GM19025 (cell line): ENCODE measurements at regions not wholly inside any gene's neighbourhood (a gene's known extent, or its start where the extent isn't known, plus 50 kb on each side); places are given as distances from the start of the nearest gene placed in this dataset.

ENCODE experiments used
- ATAC-seq: cut with Tn5 transposase; IDR thresholded peaks from one replicate; pipeline ENCODE4 v1.9.1; 2021; ENCODE audit warnings: mild to moderate bottlenecking, low read depth, moderate library complexity; ENCODE audit not compliant: unreplicated experiment

DNA sequence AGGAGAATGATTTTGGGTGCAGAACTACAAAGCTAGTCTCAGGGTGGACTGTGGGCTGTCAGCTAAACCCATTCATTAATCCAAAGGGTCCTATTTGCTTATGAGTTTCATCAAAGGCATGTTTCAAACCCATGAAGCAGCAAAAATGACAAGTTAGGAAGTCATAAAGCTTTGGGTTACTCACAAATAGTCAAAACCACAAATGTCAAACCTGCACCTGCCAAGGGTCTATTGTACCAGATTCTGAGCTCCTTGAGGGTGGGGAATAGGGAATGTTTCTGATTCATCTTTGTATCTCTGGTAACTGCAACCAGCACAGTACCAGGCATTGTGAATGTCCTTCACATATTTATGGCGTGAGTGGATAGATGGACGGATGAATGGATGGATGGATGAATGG lies 317.7 kb downstream of the MAF start:
- ATAC-seq = no peak

DNA sequence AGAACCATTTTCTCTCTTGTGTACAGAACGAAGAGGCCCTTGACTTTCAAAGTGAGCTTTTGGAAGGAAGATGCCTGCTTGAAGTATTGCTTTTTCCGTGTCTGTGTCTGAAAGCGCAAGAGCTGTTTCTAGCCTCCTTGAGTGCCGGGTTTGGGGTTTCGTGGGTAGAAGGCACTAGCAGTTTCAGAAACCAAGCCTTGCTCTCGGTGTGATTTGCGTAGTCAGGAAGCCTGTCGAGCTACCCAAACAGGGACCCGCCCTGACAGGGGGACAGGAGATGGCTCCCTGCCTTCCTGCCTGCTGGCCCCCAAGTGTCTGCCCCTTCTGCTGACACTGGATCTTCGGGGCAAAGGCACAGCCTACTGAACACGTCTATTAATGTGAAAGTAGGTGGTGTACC lies 322.0 kb downstream of the MAF start:
- ATAC-seq = no peak

DNA sequence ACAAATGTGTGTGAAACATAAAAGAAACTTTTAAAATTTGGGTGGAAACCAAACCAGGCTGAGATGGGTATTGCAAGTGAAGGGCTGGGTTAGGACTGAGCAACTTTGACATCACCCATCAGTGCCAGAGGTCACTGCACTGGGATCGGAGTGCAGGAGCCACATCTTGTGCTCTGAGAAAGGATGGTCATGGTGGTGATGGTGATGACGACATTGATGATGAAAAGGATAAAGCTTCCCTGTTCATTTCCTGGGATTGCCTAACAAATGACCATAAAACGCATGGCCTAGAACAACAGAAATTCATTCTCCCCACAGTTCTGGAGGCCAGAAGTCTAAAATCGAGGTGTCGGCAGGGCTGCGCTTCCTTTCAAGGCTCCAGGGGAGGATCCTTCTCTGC lies 324.0 kb downstream of the MAF start:
- ATAC-seq = no peak

DNA sequence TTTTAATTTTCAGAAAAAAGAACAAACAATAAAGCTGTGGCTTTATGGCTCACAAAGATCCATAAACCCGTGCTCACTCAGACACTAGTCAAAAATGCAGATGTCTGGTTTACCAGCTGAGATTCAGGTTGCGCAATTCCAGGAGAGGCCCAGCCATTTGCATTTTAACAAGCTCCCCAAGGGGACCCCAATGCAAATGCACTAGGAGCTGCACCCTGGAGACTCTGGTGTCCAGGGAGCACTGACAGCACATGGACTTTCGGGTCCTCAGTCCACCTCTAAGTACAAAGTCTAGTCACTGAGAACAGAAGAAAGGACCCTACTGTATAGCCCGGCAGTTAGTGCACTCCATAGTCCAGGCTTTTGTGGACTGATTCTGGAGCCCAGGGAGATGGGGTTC lies 326.3 kb downstream of the MAF start:
- ATAC-seq = no peak

DNA sequence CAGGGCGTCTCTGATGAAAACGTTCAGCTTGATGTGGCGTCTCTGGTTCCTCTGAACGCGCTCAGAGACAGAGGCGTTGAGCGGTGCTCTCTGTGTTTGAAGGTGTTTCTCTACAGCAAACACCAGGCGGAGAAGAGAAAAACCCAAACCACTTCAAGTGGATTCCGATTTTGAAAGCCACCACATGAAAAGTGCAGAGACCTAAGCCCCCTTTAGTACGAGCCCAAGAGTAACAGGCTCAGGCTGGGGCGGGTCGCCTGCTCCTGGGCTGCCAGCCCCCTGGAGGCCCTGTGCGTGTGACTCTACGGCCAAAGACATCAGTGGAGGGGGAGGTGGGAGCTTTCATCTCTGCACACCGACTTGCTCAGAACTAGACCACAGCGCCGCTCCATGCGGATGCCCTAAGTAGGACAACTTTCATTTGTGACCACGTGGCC lies 328.4 kb downstream of the MAF start:
- ATAC-seq = no peak

DNA sequence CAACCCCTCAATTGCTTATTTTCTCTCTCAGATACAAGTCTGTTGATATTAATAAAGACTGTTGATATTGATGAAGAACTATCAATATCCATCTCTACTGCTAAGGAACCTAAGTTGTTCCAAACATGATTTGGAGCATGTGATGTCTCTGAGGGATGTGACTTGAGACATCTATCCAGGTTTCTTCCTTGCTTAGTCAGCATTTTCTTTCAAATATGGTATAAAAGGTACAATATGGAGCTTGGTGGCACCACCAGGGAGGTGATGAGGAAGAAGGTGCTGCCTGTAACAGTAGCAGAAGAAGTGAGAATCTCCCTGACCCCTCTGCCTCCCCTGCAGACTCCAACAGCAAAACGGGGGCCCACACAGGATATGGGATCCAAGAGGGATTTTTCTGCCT lies 329.0 kb downstream of the MAF start:
- ATAC-seq = no peak

DNA sequence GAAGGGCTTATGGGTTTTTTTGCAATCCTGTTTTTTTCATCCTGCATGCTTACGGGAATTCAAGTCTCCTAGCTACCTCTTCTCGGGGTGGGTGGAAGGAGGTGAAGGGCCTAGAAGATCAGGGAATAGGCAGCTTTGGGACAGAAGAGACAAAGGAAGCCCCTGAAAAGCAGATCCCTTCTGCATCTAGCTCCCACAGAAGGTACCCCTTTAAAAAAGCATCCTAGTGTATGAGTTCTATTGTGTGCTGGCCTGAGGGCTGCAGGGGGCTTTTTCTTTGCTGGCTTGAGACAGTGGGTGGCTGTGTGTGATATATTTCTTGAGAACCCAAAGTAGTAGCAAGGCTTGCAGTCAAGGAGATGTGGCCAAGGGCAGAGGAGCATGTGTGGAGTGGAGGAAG lies 330.5 kb downstream of the MAF start:
- no peak for ATAC-seq

DNA sequence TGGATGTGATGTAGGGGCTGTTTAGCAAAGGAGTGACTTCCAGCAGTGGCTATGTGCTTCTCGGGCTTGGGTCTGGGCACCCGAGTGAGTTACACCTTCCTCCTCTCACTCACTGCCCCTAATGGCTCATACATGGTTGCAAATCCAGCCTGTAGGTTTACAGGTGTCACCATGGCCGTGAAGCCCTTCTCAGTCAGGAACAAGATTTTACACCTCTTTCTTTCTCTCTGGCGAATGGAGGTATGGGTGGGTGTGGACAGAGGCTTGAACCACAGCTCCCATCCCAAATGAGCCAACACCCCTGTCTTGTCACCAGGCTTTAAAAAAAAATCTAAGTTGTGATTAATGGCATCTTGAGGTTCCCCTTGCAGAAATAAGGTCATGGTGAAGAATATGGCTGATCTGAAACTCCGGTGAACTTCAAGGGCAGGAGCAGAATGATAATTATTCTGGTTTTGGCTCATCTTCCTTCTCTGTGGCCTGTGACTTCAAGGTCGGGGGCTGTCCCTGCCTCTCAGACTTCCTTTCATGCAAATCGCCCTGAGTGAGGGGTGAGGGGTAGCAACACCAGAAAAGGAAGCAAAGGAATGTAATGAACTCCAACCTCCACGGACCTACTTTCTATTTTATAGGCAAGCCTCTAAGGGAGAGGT lies 331.2 kb downstream of the MAF start:
- peak; percentile 66 for ATAC-seq

DNA sequence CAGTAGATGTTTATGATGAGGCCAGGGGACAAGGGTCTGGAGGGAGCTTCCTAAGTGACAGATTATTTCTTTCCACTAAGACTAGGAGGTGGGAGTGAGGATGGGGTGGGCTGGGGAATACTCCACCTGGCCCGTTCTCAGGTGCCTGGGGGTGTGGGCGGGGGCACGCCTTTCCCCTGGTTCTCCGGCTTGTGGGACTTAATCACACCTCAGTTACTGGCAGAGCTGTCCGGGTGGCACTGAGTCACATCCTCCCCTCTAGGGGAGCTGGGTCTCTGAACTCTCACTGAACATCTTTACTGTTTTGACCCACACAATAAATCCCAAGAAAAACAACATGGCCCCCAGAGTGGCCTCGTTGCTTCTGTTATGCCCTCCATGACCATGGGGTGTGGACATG lies 332.8 kb downstream of the MAF start:
- ATAC-seq = no peak

DNA sequence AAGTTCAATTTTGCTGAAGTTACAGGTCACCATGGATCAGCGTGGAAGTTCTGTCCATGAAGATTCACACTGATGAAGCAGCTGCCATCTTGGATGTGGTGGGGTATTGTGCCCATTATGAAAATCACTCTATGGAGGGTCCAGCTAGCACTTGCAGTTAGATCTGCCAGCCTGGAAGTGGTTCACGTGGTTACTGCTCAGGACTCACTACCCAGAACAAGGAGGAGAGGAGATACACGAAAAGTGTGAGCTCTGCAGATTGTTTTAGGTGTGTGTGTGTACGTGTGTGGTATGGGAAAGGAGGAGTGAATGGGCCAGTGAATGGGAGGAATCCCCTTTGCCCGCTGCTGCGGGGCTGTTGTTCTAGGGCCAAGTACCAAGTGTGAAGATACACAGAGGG lies 333.4 kb downstream of the MAF start:
- ATAC-seq = no peak

DNA sequence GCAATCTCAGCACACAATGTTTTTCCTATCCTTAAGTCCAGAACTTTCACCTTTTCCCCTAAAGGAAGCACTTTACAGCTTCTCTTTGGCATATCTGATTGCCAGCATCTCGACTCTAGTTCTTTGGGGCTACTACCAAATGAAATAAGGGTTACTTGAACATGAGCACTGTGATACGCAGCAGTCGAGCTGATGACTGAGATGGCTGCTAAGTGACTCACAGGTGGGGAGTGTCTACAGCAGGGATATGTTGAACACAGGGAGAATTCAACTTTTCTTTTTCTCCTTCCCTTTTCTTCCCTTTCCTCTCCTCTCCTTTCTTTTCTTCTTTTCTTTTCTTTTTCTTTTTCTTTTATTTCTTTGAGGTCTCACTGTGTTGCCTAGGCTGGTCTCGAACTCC lies 334.8 kb downstream of the MAF start:
- no peak for ATAC-seq

DNA sequence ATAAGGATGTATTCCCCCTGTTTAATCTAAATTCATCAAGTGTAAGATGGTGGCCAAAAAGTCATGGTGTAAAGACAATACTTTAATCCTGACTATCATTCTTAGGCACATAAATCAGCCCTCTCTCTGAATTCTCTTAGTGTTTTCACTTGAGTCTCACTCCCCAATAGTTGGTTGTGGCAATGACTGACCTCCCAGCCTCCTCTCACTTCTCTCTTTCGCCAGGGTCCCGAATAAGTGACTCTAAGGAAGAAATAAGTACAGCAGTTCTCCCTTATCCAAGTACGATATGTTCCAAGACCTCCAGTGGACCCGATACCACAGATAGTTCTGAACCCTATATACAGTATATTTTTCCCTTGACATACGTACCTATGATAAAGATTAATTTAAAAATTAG lies 335.3 kb downstream of the MAF start:
- no peak for ATAC-seq

DNA sequence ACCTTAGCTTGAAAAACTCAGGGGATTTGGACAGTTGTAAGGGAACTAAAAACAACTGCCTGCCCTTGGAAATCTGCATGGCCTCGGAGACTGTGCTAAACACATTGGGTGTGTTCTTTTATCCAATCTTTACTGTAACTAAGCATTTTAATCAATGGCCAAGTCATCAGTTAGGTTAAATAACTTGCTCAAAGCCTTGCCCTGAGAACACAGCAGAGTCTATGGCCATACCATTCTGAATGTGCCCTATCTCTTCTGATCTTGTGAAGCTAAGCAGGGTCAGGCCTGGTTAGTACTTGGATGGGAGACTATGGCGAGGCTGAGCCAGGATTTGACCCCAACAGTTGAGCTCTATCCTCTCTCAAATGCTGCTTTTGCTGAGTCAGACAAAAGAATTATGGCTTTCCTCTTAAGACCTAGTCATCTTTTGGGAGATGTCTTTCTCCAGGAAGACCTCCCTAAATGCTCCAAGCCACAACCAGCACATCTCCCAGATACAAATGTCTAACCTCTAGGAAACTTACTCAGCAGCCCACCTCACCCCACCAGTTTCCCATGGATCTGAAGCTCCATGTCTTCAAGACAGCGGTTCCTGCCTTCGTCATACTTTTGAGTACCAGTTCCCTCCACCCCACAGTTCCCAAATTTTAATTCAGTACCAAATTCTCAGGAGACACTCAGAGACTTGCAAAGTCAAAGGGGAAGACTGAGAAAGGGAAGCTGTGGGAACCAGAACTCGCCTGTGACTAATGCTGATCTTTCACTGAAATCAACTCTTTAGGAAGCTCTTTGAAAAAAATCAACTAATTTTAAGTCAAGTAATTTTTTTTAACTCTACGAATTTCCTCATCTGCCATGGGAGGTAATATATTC lies 336.1 kb downstream of the MAF start:
- ATAC-seq = no peak

DNA sequence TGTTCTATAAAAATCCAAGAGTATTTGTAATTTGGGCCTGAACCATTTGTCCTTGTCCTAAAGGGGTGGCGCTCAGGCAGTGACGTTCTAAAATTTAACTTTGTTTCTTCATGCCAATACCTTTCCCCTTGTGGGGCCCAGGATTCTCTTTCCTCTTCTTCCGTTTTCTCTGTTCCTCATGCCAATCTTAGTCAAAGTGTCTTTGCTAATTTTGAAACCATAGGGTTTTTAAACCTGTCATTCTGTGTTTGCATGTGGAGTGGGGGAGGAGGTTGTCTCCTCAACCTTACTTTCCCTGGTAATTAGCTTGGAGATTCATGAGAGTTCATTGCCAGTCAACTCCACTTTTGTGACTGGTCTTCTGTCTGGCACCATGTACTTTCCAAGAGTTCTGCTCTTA lies 337.1 kb downstream of the MAF start:
- ATAC-seq = no peak
